ENCODE measurements at regions not wholly inside any gene's neighbourhood (a gene's known extent, or its start where the extent isn't known, plus 50 kb on each side); places are given as distances from the start of the nearest gene placed in this dataset.

- TF ChIP-seq CTCF (IDR thresholded peaks at IDR 0.05; ENCODE audit: poor library complexity, severe bottlenecking), result no peak
- no peak for TF ChIP-seq EZH2 (IDR thresholded peaks at IDR 0.05; ENCODE audit: borderline replicate concordance, insufficient read depth, low read length, poor library complexity, severe bottlenecking)
- no peak for TF ChIP-seq TAF1 (IDR thresholded peaks at IDR 0.05; ENCODE audit: low read depth)
- TF ChIP-seq POLR2AphosphoS5 (IDR thresholded peaks at IDR 0.05), result no peak
- no peak for TF ChIP-seq EP300 (conservative IDR thresholded peaks at IDR 0.05; ENCODE audit: poor library complexity, severe bottlenecking)
- TF ChIP-seq SMC3 (conservative IDR thresholded peaks at IDR 0.05; ENCODE audit: poor library complexity), result no peak
- TF ChIP-seq, protein P1, sequence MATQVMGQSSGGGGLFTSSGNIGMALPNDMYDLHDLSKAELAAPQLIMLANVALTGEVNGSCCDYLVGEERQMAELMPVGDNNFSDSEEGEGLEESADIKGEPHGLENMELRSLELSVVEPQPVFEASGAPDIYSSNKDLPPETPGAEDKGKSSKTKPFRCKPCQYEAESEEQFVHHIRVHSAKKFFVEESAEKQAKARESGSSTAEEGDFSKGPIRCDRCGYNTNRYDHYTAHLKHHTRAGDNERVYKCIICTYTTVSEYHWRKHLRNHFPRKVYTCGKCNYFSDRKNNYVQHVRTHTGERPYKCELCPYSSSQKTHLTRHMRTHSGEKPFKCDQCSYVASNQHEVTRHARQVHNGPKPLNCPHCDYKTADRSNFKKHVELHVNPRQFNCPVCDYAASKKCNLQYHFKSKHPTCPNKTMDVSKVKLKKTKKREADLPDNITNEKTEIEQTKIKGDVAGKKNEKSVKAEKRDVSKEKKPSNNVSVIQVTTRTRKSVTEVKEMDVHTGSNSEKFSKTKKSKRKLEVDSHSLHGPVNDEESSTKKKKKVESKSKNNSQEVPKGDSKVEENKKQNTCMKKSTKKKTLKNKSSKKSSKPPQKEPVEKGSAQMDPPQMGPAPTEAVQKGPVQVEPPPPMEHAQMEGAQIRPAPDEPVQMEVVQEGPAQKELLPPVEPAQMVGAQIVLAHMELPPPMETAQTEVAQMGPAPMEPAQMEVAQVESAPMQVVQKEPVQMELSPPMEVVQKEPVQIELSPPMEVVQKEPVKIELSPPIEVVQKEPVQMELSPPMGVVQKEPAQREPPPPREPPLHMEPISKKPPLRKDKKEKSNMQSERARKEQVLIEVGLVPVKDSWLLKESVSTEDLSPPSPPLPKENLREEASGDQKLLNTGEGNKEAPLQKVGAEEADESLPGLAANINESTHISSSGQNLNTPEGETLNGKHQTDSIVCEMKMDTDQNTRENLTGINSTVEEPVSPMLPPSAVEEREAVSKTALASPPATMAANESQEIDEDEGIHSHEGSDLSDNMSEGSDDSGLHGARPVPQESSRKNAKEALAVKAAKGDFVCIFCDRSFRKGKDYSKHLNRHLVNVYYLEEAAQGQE (IDR thresholded peaks at IDR 0.05; ENCODE audit: borderline replicate concordance), result no peak
Measured at GRCh38 chr14:101508948-101509729, 52.2 kb upstream of the DIO3 start.

All from neural cell (in vitro differentiated cells).